ENCODE measurements at regions not wholly inside any gene's neighbourhood (a gene's known extent, or its start where the extent isn't known, plus 50 kb on each side); places are given as distances from the start of the nearest gene placed in this dataset.
A peak's percentile ranks its signal among the peaks of the same experiment; 100 is the strongest.
"Not testable (repeated sequence)": the region's sequence is repeated elsewhere in the genome, so short reads cannot be mapped to it uniquely, and the experiment has no call there.

- DNase-seq (ENCODE audit: low spot score): no peak
Observed at GRCh38 chr3:180420016-180420415, 181.9 kb upstream of the TTC14 start.

- no peak for DNase-seq (ENCODE audit: low spot score)
Observed at GRCh38 chr3:180420804-180421203, 181.2 kb upstream of the TTC14 start.

- DNase-seq (ENCODE audit: low spot score): no peak
Observed at GRCh38 chr3:180421221-180421620, 180.7 kb upstream of the TTC14 start.

GRCh38 chr3:180421721-180422120 lies 180.2 kb upstream of the TTC14 start:
- DNase-seq (ENCODE audit: low spot score): no peak

- not testable (repeated sequence) for DNase-seq (ENCODE audit: low spot score)
Observed at GRCh38 chr3:180424305-180424704, 177.7 kb upstream of the TTC14 start.

- no peak for DNase-seq (ENCODE audit: low spot score)
Observed at GRCh38 chr3:180430896-180431295, 171.1 kb upstream of the TTC14 start.

- no peak for DNase-seq (ENCODE audit: low spot score)
Observed at GRCh38 chr3:180433152-180433551, 168.8 kb upstream of the TTC14 start.

- DNase-seq (ENCODE audit: low spot score): no peak
Observed at GRCh38 chr3:180447136-180447535, 154.8 kb upstream of the TTC14 start.

GRCh38 chr3:180448407-180448806 lies 153.6 kb upstream of the TTC14 start:
- DNase-seq (ENCODE audit: low spot score): not testable (repeated sequence)

GRCh38 chr3:180457225-180457624 lies 144.7 kb upstream of the TTC14 start:
- DNase-seq (ENCODE audit: low spot score): no peak

GRCh38 chr3:180466401-180467011 lies 135.5 kb upstream of the TTC14 start:
- no peak for DNase-seq (ENCODE audit: low spot score)

- no peak for DNase-seq (ENCODE audit: low spot score)
Observed at GRCh38 chr3:180467177-180467576, 134.8 kb upstream of the TTC14 start.

- no peak for DNase-seq (ENCODE audit: low spot score)
Observed at GRCh38 chr3:180469149-180469548, 132.8 kb upstream of the TTC14 start.

- no peak for DNase-seq (ENCODE audit: low spot score)
Observed at GRCh38 chr3:180478695-180479094, 123.3 kb upstream of the TTC14 start.

- no peak for DNase-seq (ENCODE audit: low spot score)
Observed at GRCh38 chr3:180492047-180492446, 109.9 kb upstream of the TTC14 start.

GRCh38 chr3:180496995-180497394 lies 105.0 kb upstream of the TTC14 start:
- no peak for DNase-seq (ENCODE audit: low spot score)

GRCh38 chr3:180516368-180516767 lies 85.6 kb upstream of the TTC14 start:
- DNase-seq (ENCODE audit: low spot score): no peak

- DNase-seq (ENCODE audit: low spot score): peak; percentile 1
Observed at GRCh38 chr3:180523040-180523439, 78.9 kb upstream of the TTC14 start.

GRCh38 chr3:180528843-180529242 lies 73.1 kb upstream of the TTC14 start:
- no peak for DNase-seq (ENCODE audit: low spot score)

GRCh38 chr3:180529778-180530177 lies 72.2 kb upstream of the TTC14 start:
- no peak for DNase-seq (ENCODE audit: low spot score)

GRCh38 chr3:180530276-180530675 lies 71.7 kb upstream of the TTC14 start:
- no peak for DNase-seq (ENCODE audit: low spot score)

- no peak for DNase-seq (ENCODE audit: low spot score)
Observed at GRCh38 chr3:180531303-180532278, 70.4 kb upstream of the TTC14 start.

- no peak for DNase-seq (ENCODE audit: low spot score)
Observed at GRCh38 chr3:180534828-180535227, 67.1 kb upstream of the TTC14 start.

Measured in pons (tissue), 1 donor.